Hindlimb muscle (tissue), 1 donor: ENCODE measurements at regions not wholly inside any gene's neighbourhood (a gene's known extent, or its start where the extent isn't known, plus 50 kb on each side); places are given as distances from the start of the nearest gene placed in this dataset.

Source experiments
- DNase-seq: peaks from one replicate; pipeline ENCODE4 v3.0.0-alpha.2; 2013

GRCh38 chr2:156852210-156852609 is 405.3 kb upstream of the GALNT5 start:
- DNase-seq = no peak

GRCh38 chr2:156852681-156853080 is 404.8 kb upstream of the GALNT5 start:
- no peak for DNase-seq

DNA sequence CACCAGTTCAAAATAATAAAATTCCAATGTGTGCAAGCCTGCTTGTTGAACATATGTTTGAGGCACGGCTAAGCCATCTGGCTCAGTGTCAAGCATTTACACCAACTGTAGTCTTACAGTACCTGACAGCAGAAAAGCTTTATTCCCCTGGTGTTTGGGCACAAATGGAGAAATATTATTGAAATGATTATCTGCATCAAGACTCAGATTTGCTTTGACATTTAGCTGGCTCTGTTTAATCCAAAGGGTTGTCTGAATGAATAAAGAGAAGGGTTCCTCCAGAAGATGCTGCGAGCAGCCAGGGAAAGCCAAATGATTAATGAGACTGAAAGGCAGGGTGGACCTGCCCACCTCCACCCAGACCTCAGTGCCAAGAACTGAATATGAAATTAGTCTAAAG is 393.2 kb upstream of the GALNT5 start:
- DNase-seq = peak; percentile 3

- no peak for DNase-seq
Observed at GRCh38 chr2:156864753-156865152, 392.8 kb upstream of the GALNT5 start.

- no peak for DNase-seq
Observed at GRCh38 chr2:156867201-156867600, 390.3 kb upstream of the GALNT5 start.

DNA sequence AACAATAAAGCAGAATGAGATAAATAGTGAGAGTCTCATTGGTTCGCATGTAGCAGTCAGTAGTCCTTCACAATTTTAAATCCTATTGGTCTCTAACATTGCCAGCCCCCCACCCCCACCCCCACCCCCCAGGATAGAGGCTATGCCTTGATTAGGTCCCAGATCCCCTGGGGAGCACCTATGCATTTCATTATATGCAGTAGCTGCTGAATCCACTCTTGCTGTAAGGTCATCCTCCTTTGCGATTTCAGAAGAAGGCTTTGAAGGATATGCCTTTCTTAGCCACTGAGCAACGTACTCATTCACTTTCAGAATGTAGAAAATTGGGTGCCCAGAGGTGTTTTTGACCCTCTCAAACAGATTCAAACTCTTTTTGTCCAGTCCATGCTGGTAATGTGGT is 382.8 kb upstream of the GALNT5 start:
- no peak for DNase-seq

GRCh38 chr2:156883804-156884203 is 373.7 kb upstream of the GALNT5 start:
- DNase-seq = no peak

- no peak for DNase-seq
Observed at GRCh38 chr2:156884216-156884615, 373.3 kb upstream of the GALNT5 start.

DNA sequence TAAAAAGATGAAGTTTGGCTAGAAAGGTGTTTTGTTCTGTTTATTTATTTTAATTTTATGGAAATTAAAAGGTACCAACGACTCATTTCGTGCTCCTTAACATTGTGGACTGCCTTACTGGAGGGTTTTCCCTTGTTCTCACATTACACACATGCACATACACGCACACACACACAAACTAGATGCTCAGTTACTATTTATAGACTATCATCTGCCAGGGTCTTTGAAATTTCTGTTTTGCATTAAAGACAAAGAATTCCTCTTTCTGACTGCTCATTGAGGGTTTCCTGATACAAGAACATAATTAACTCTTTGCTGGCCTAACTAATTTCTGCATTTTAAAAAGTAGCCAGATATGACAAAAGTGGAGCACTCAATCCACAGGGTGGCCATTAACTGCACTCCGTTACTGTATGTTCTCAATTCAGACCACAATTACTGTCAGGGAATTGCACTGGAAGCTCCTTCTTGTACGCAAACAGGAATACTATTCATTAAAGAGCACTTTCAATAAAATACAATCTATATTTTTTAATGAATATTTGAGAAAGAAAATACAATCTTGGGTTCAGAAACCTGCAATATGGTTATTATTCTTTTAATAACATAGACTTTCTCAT is 366.9 kb upstream of the GALNT5 start:
- DNase-seq = no peak

GRCh38 chr2:156891609-156892008 is 365.9 kb upstream of the GALNT5 start:
- DNase-seq = no peak

DNA sequence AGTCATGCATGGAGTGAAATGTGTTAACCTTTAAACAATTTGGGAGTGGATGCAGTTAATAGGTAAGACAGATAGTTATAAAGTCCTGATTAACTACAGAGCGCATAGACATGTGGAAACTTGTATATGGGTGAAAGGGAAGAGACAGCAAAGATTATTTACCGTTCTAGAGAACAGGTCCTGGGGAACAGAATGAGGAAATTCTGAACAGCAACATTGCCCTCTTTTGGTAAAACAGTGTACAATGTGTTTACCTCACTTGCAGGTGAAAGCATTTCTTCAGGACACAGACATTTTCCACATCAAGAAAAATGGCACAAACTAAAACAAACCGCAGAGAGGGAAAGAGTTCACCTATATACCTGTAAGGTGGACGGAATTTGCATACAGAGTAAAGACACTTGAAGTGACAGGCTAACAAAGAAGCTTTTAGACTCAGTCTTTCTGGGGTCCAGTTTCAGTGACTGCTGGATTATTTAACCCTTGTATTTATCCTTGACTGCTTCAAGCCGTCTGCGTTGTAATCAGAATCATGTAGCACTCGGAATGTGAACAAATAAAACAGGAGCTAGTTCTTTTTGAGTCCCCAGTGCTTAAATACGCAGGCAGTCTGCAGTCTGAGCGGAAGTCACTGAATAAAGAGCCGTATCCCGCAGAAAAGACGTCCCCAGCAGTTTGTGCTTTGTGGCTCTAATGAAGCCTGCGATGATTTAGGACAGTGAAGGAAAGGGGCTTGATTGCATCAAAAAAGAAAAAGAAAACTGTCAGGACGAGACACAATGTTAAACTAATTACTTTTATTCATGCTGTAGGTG is 364.8 kb upstream of the GALNT5 start:
- peak; percentile 25 for DNase-seq

- DNase-seq = no peak
Observed at GRCh38 chr2:156896294-156896693, 361.2 kb upstream of the GALNT5 start.

GRCh38 chr2:156897548-156897947 is 360.0 kb upstream of the GALNT5 start:
- no peak for DNase-seq

DNA sequence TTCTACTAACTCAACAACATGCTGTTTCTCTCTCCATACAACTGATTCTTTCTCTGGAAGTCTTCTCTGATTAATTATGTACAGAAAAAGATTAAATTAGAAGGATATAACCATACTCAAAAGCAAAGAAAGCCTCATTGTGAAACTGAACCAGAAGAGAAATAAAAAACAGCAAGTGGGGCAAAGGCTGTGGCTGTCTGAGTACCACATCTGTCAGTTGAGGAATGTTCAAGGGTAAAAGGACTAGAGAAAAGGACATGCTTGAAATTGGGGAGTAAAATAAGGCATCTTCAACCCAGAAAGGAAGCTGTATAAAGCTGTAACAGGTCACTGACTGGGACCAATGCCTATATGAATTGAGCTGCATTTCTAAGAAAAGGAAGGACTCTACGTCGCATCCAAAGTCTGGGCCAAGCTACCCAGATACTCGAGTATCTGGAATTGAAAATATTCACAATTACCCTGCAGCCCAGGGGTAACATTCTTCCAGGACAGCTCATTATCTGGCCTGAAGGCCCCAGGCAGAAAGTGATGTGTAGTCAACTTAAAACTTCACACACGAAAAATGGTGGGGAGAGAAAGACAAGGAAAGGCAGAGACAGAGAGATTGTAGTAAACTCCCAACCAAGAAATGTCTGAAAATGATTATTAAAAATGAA is 356.0 kb upstream of the GALNT5 start:
- no peak for DNase-seq

- DNase-seq = no peak
Observed at GRCh38 chr2:156903335-156903734, 354.2 kb upstream of the GALNT5 start.

DNA sequence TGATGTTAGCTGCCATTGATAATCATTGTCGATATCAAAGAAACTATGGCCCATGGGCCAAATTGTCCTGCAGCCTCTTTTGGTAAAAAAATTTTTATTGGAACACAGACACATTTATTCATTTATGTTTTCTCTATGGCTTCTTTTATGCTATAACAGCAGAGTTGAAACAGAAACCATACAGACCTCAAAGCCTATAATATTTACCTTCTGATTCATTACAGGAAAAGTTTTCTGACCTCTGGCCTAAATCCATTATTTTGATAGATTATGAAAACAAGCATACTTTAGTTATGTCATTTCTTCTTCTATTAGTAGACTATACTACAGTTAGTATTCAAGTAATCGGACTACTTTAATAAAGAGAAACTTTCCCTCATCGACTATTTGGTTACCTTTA is 349.7 kb upstream of the GALNT5 start:
- no peak for DNase-seq

DNA sequence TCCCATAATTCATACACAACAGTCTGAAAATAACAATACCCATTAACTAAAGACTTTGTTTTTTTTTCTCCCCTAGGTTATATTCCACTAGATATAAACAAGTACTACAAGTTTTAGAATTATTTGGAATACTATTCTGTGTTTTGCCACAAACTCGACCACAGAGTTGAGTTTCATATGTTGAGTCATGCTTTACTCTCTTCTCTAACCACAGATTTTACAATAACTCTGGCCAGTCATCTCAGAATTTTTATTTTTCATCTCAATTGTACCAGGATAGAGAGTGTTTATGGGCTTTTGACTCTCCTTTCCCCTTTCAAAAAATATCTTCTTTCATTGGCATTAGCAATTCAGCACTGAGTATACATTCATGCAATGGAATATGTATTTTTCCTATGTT is 348.7 kb upstream of the GALNT5 start:
- no peak for DNase-seq

GRCh38 chr2:156909983-156910382 is 347.5 kb upstream of the GALNT5 start:
- no peak for DNase-seq

GRCh38 chr2:156915332-156915731 is 342.2 kb upstream of the GALNT5 start:
- DNase-seq = no peak

DNA sequence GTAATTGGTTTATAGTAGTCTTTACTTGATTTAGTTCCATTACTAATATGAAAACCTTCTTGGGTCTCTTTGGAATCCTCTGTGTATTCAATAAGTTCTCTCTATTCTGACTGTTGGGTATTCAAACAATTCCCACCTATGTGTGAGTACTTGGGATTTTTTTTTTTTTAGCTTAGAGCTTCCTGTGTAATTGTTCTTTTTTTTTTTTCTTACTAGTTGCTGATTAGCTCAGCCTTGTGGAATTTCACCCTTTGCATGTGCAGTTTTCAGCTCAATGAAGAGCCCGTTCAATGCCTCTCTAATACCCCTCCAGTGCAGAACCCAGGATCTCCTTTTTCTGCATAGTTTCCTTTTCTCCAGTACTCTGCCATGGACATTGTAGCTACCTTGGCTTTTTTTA is 339.1 kb upstream of the GALNT5 start:
- DNase-seq = no peak

GRCh38 chr2:156930423-156930822 is 327.1 kb upstream of the GALNT5 start:
- no peak for DNase-seq

- no peak for DNase-seq
Observed at GRCh38 chr2:156933645-156934225, 323.8 kb upstream of the GALNT5 start.

DNA sequence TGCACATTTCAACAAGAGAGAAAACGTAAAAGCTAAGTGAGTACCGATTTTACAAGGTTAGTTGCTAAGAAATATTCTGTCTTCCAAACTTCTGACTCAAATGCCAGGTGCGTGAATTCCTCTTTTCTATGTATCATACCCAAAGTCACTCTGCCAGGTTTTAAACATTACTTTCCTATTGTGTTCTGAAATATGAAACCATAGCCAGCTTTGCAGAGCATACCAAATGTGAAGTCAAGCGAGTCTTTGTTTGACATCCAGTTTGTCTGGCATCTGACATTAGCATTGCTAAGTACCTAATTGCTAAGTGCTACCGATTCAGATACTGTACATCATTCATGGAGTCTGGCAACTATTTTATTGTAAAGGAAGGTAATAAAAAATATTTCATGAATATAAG is 321.9 kb upstream of the GALNT5 start:
- DNase-seq = no peak

DNA sequence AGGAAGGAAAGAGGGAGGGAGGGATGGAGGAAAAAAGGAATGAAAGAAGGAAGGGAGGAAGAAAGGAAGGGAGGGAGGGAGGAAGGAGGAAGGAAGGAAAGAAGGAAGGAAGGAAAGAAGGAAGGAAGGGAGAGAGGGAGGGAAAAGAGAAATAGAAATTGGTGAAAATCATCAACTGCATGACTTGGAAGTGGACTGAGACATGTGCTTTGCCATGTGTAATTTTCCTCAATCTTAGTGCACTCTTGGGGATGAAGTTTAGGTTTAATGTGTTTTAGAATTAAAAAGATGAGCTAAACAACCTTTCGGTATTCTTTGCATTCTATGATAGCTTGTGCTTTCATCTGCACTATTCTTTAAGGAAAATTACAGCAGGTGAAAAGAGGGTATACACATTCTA is 320.1 kb upstream of the GALNT5 start:
- DNase-seq = no peak
